GM12891 (cell line): ENCODE measurements at regions not wholly inside any gene's neighbourhood (a gene's known extent, or its start where the extent isn't known, plus 50 kb on each side); places are given as distances from the start of the nearest gene placed in this dataset.

ENCODE experiments used
- PAX5 ChIP-seq: IDR thresholded peaks from 2 replicates; pipeline ENCODE4 v1.6.1; 2011; ENCODE audit warnings: low read length, moderate library complexity, mild to moderate bottlenecking; ENCODE audit not compliant: insufficient read depth, severe bottlenecking
- POLR2A ChIP-seq: IDR thresholded peaks from 2 replicates; pipeline ENCODE4 v1.6.1; 2011; ENCODE audit warnings: low read depth, low read length, control low read depth
- POLR2AphosphoS5 ChIP-seq: IDR thresholded peaks from 2 replicates; pipeline ENCODE4 v1.6.1; 2011; ENCODE audit warnings: low read depth, low read length, control low read depth
- TAF1 ChIP-seq: IDR thresholded peaks from 2 replicates; pipeline ENCODE4 v1.6.1; 2011; ENCODE audit warnings: low read depth, low read length, control low read depth

DNA sequence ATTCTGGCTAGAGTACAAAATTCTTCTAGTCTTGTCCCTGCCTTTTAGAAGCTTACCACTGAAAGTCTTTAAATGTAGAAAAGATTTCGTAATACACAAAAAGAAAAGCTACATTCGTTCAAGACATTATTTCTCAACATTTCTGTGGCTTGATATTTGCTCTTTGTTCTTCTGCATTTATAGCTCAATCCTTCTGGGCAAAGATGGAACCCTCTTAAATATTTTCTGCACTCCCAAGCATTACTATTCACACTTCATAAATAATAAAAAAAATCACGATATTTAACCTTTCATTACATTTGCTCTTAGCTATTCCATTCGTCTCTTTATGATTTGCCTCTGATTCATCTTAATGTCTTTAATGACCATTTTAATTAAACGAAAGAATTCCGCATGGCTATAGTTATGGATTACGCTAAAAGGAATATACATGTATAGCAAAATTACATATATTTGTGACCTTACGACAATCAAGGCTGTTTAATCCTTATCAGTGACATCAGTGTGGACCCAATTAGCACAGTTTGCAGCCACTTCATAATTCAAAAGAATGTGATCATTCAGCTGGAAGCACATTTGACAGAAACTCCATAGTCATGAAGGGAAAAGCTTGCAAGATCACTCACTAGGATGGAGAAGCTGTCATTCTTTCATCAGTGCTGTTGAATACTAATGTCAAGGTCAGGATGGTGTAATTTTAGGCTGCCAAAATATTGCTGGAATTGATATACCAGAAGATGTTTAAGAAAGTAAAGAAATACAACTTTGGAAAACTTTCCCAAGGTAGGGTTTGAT is 1075.0 kb upstream of the TENM3 start:
- TF ChIP-seq POLR2A (no peak), PAX5 (no peak), POLR2AphosphoS5 (no peak), TAF1 (no peak)
